GM23338 (cell line): ENCODE measurements at regions not wholly inside any gene's neighbourhood (a gene's known extent, or its start where the extent isn't known, plus 50 kb on each side); places are given as distances from the start of the nearest gene placed in this dataset.

Experiments used
- CREB1 ChIP-seq: fragments of 250-450 bp; sonication (Bioruptor Pico); IDR thresholded peaks from 2 replicates; pipeline ENCODE4 v1.5.0; 2020; ENCODE audit warnings: low read depth, mild to moderate bottlenecking, moderate library complexity
- EZH2 ChIP-seq: fragments of 200-600 bp; sonication (generic); IDR thresholded peaks from one replicate; pipeline ENCODE4 v1.8.0; 2017; ENCODE audit warnings: antibody characterized with exemption, mild to moderate bottlenecking, low read depth; ENCODE audit not compliant: unreplicated experiment
- EZH2phosphoT487 ChIP-seq: fragments of 200-600 bp; sonication (generic); IDR thresholded peaks from one replicate; pipeline ENCODE4 v1.8.1; 2018; ENCODE audit warnings: antibody characterized with exemption; ENCODE audit not compliant: unreplicated experiment
- JUNB ChIP-seq: IDR thresholded peaks from one replicate; pipeline ENCODE4 v1.6.1; 2016; ENCODE audit warnings: antibody characterized with exemption; ENCODE audit not compliant: unreplicated experiment
- POLR2AphosphoS5 ChIP-seq: IDR thresholded peaks from 2 replicates; pipeline ENCODE4 v1.6.1; 2016; ENCODE audit warnings: antibody characterized with exemption, low read depth
- TF ChIP-seq, protein P1 (sequence below), 2 experiments: fragments of 200-600 bp in 1 of 2; sonication (generic) in 1 of 2; conservative IDR thresholded peaks; 2 replicates each; pipeline versions ENCODE4 v1.5.1 to v1.6.1; 2016 to 2017; ENCODE audit warnings: antibody characterized with exemption in 2 of 2, low read depth in 2 of 2, mild to moderate bottlenecking in 2 of 2, moderate library complexity in 1 of 2
- TF ChIP-seq, protein P2 (sequence below): IDR thresholded peaks from 2 replicates; pipeline ENCODE4 v1.6.1; 2016; ENCODE audit warnings: antibody characterized with exemption
- TF ChIP-seq, protein P3 (sequence below): IDR thresholded peaks from one replicate; pipeline ENCODE4 v1.6.1; 2018; ENCODE audit warnings: antibody characterized with exemption; ENCODE audit not compliant: unreplicated experiment

DNA sequence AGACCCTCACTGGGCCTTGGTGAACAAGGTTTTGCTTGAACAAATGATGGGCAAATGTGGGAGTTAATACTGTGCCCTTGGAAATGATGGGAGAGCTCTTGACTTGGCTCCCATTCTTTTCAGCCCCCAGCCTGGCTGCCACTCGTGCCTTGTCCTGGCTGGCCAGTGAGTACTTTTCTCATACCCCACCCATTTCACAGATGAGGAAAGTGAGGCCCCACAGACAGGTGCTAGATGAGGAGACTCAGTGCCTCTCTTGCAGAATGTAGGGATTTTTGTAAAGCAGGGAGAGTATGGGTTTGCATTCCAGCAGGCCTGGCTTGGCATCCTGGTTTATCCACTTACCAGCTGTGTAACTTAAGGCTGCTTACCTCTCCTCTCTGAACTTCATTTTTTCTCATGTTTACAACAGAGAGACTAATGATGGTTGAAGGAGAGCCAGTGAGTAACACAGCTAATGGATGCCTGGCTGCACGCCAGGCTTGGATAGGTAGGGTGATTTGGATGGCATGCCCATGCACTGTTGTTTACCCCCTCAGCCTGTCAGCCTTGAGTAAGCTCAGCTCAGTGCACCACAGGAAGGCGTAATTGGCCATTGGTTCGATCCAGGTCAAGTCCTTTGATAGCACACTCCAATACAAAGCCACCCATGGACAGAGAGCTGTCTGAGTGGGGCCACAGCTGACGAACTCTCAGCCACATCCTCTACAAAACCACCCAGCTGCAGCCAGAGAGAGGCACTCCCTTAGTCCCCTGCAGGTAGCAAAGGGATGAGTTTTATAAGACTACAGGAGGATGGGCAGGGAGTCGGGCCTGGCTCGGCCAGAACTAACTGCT, 436.8 kb downstream of the RPS24 start:
- TF ChIP-seq EZH2 (no peak), POLR2AphosphoS5 (no peak), EZH2phosphoT487 (no peak), CREB1 (CRISPR knock-in tag) (no peak), JUNB (no peak)
- TF ChIP-seq, protein P1, sequence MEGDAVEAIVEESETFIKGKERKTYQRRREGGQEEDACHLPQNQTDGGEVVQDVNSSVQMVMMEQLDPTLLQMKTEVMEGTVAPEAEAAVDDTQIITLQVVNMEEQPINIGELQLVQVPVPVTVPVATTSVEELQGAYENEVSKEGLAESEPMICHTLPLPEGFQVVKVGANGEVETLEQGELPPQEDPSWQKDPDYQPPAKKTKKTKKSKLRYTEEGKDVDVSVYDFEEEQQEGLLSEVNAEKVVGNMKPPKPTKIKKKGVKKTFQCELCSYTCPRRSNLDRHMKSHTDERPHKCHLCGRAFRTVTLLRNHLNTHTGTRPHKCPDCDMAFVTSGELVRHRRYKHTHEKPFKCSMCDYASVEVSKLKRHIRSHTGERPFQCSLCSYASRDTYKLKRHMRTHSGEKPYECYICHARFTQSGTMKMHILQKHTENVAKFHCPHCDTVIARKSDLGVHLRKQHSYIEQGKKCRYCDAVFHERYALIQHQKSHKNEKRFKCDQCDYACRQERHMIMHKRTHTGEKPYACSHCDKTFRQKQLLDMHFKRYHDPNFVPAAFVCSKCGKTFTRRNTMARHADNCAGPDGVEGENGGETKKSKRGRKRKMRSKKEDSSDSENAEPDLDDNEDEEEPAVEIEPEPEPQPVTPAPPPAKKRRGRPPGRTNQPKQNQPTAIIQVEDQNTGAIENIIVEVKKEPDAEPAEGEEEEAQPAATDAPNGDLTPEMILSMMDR (conservative IDR thresholded peaks at IDR 0.05; ENCODE audit: low read depth in 2 of 2): no peak
- TF ChIP-seq, protein P2, sequence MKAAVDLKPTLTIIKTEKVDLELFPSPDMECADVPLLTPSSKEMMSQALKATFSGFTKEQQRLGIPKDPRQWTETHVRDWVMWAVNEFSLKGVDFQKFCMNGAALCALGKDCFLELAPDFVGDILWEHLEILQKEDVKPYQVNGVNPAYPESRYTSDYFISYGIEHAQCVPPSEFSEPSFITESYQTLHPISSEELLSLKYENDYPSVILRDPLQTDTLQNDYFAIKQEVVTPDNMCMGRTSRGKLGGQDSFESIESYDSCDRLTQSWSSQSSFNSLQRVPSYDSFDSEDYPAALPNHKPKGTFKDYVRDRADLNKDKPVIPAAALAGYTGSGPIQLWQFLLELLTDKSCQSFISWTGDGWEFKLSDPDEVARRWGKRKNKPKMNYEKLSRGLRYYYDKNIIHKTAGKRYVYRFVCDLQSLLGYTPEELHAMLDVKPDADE: no peak
- TF ChIP-seq, protein P3, sequence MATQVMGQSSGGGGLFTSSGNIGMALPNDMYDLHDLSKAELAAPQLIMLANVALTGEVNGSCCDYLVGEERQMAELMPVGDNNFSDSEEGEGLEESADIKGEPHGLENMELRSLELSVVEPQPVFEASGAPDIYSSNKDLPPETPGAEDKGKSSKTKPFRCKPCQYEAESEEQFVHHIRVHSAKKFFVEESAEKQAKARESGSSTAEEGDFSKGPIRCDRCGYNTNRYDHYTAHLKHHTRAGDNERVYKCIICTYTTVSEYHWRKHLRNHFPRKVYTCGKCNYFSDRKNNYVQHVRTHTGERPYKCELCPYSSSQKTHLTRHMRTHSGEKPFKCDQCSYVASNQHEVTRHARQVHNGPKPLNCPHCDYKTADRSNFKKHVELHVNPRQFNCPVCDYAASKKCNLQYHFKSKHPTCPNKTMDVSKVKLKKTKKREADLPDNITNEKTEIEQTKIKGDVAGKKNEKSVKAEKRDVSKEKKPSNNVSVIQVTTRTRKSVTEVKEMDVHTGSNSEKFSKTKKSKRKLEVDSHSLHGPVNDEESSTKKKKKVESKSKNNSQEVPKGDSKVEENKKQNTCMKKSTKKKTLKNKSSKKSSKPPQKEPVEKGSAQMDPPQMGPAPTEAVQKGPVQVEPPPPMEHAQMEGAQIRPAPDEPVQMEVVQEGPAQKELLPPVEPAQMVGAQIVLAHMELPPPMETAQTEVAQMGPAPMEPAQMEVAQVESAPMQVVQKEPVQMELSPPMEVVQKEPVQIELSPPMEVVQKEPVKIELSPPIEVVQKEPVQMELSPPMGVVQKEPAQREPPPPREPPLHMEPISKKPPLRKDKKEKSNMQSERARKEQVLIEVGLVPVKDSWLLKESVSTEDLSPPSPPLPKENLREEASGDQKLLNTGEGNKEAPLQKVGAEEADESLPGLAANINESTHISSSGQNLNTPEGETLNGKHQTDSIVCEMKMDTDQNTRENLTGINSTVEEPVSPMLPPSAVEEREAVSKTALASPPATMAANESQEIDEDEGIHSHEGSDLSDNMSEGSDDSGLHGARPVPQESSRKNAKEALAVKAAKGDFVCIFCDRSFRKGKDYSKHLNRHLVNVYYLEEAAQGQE: no peak
